H1 (cell line): ENCODE measurements at regions not wholly inside any gene's neighbourhood (a gene's known extent, or its start where the extent isn't known, plus 50 kb on each side); places are given as distances from the start of the nearest gene placed in this dataset.

Experiments
- CTCF ChIA-PET: fragments of 300-600 bp; sonication (Branson Sonifier 250); formaldehyde crosslinking; loops from one replicate; lab custom pipeline; 2021; ENCODE audit not compliant: partially characterized antibody; lab: Charles Lee
- POLR2A ChIA-PET: fragments of 300-600 bp; sonication (Branson Sonifier 250); formaldehyde crosslinking; loops from one replicate; lab custom pipeline; 2021; ENCODE audit warnings: inconsistent platforms; ENCODE audit not compliant: partially characterized antibody; lab: Charles Lee
- DNase-seq, 2 experiments: peaks; one replicate each; pipeline versions ENCODE4 v3.0.0 to v3.0.0-alpha.2; 2010 to 2022; ENCODE audit warnings: low spot score in 2 of 2, low read depth in 1 of 2, mixed read lengths in 1 of 2
- FAIRE-seq: peaks from 2 replicates; lab custom pipeline; 2011; peaks lifted over from hg19 to GRCh38; lab: Jason Lieb, UNC
- H2AFZ ChIP-seq: 2 replicates; pipeline ENCODE4 v1.8.1; 2012; ENCODE audit warnings: low read length, inconsistent platforms
- H2AK5ac ChIP-seq: 2 replicates; pipeline ENCODE4 v1.6.1; 2013; ENCODE audit warnings: low read depth, low read length
- H2BK120ac ChIP-seq: replicated peaks from 2 replicates; pipeline ENCODE3; 2013; ENCODE audit warnings: low read depth, low read length, inconsistent platforms
- H2BK12ac ChIP-seq: 2 replicates; pipeline ENCODE4 v1.6.1; 2013; ENCODE audit warnings: low read depth, low read length
- H2BK15ac ChIP-seq: 2 replicates; pipeline ENCODE4 v1.6.1; 2013; ENCODE audit warnings: low read length
- H2BK20ac ChIP-seq: 2 replicates; pipeline ENCODE4 v1.6.1; 2013; ENCODE audit warnings: low read length
- H2BK5ac ChIP-seq: 2 replicates; pipeline ENCODE4 v1.6.1; 2013; ENCODE audit warnings: low read depth, low read length
- H3K14ac ChIP-seq: 2 replicates; pipeline ENCODE4 v1.6.1; 2013; ENCODE audit warnings: inconsistent platforms; ENCODE audit not compliant: insufficient read length
- H3K18ac ChIP-seq: 2 replicates; pipeline ENCODE4 v1.6.1; 2013; ENCODE audit warnings: low read length; ENCODE audit errors: extremely low read depth
- H3K23ac ChIP-seq: 2 replicates; pipeline ENCODE4 v1.6.1; 2013; ENCODE audit warnings: inconsistent platforms; ENCODE audit not compliant: insufficient read length
- H3K23me2 ChIP-seq: 2 replicates; pipeline ENCODE4 v1.6.1; 2013; ENCODE audit warnings: low read depth, low read length
- H3K27ac ChIP-seq: 2 replicates; pipeline ENCODE4 v1.6.1; 2011; ENCODE audit warnings: low read depth, low read length, inconsistent platforms
- H3K27me3 ChIP-seq, 4 experiments: replicated peaks in 1 of 4; 1 replicate in 1 of 4; 2 replicates in 3 of 4; pipeline versions ENCODE4 v1.6.1 to v1.8.1; 2011 to 2013; ENCODE audit warnings: low read length in 3 of 4, mild to moderate bottlenecking in 3 of 4, inconsistent platforms in 2 of 4, mixed read lengths in 2 of 4, moderate library complexity in 1 of 4; ENCODE audit not compliant: control insufficient read depth in 3 of 4, insufficient read depth in 3 of 4; ENCODE audit errors: extremely low read depth in 1 of 4
- H3K36me3 ChIP-seq, 4 experiments: 2 replicates each; pipeline versions ENCODE4 v1.6.1 to v1.8.1; 2011 to 2013; ENCODE audit warnings: mild to moderate bottlenecking in 4 of 4, low read length in 3 of 4, moderate library complexity in 2 of 4, control low read depth in 1 of 4, inconsistent platforms in 1 of 4; ENCODE audit not compliant: insufficient read depth in 4 of 4, control insufficient read depth in 2 of 4
- H3K4ac ChIP-seq: replicated peaks from 2 replicates; pipeline ENCODE3; 2013; ENCODE audit warnings: low read length, low read depth, mixed read lengths, inconsistent platforms; ENCODE audit not compliant: insufficient read length
- H3K4me1 ChIP-seq, 4 experiments: replicated peaks in 1 of 4; 1 replicate in 1 of 4; 2 replicates in 3 of 4; pipeline versions ENCODE4 v1.6.1 to v1.8.1; 2011 to 2013; ENCODE audit warnings: low read length in 3 of 4, inconsistent platforms in 2 of 4, mixed read lengths in 1 of 4; ENCODE audit not compliant: insufficient read depth in 4 of 4, control insufficient read depth in 3 of 4
- H3K4me2 ChIP-seq, 2 experiments: 2 replicates each; pipeline versions ENCODE4 v1.6.1 to v1.8.1; 2011 to 2013; ENCODE audit warnings: low read depth in 2 of 2, low read length in 2 of 2, control low read depth in 1 of 2, inconsistent platforms in 1 of 2, mild to moderate bottlenecking in 1 of 2; ENCODE audit not compliant: insufficient read depth in 1 of 2
- H3K4me3 ChIP-seq, 4 experiments: fragments of 200-600, 300-600 bp in 1 of 4; sonication (generic), shearing (Covaris generic), sonication (Bioruptor Twin) in 1 of 4; 2 replicates each; pipeline versions ENCODE4 v1.5.1 to v1.8.1; 2011 to 2016; ENCODE audit warnings: low read length in 4 of 4, low read depth in 3 of 4, control low read depth in 2 of 4, inconsistent platforms in 2 of 4, mild to moderate bottlenecking in 2 of 4, mixed read lengths in 1 of 4, moderate library complexity in 1 of 4; ENCODE audit not compliant: insufficient read depth in 2 of 4; ENCODE audit errors: extremely low read depth in 1 of 4
- H3K56ac ChIP-seq: replicated peaks from 2 replicates; pipeline ENCODE3; 2013; ENCODE audit warnings: low read depth, mild to moderate bottlenecking, mixed read lengths, low read length, inconsistent platforms; ENCODE audit not compliant: insufficient read length
- H3K79me1 ChIP-seq: 2 replicates; pipeline ENCODE4 v1.6.1; 2013; ENCODE audit warnings: low read depth, low read length, control low read depth
- H3K79me2 ChIP-seq, 2 experiments: 2 replicates each; pipeline versions ENCODE4 v1.6.1 to v1.8.1; 2012 to 2013; ENCODE audit warnings: low read length in 2 of 2, mild to moderate bottlenecking in 2 of 2, inconsistent platforms in 1 of 2; ENCODE audit not compliant: insufficient read depth in 2 of 2, control insufficient read depth in 1 of 2
- H3K9ac ChIP-seq, 4 experiments: replicated peaks in 1 of 4; 1 replicate in 1 of 4; 2 replicates in 3 of 4; pipeline versions ENCODE4 v1.6.1 to v1.8.1; 2011 to 2013; ENCODE audit warnings: low read depth in 3 of 4, low read length in 3 of 4, control low read depth in 2 of 4, mild to moderate bottlenecking in 2 of 4, moderate library complexity in 2 of 4, inconsistent platforms in 1 of 4; ENCODE audit errors: extremely low read depth in 1 of 4
- H3K9me3 ChIP-seq, 2 experiments: 2 replicates each; pipeline versions ENCODE4 v1.6.1 to v1.8.1; 2012 to 2013; ENCODE audit warnings: mild to moderate bottlenecking in 2 of 2, moderate library complexity in 2 of 2, control low read depth in 1 of 2, inconsistent platforms in 1 of 2, low read depth in 1 of 2, low read length in 1 of 2, mixed read lengths in 1 of 2; ENCODE audit not compliant: insufficient read depth in 2 of 2
- H4K20me1 ChIP-seq, 2 experiments: replicated peaks in 1 of 2; 2 replicates each; pipeline versions ENCODE3 to v1.8.1; 2011 to 2013; ENCODE audit warnings: inconsistent platforms in 2 of 2, low read length in 2 of 2, mild to moderate bottlenecking in 1 of 2; ENCODE audit not compliant: insufficient read depth in 2 of 2, control insufficient read depth in 1 of 2
- H4K5ac ChIP-seq: 2 replicates; pipeline ENCODE4 v1.6.1; 2013; ENCODE audit warnings: low read length, low read depth, mixed read lengths, inconsistent platforms; ENCODE audit not compliant: insufficient read length
- H4K8ac ChIP-seq: 2 replicates; pipeline ENCODE4 v1.8.0; 2013; ENCODE audit warnings: mild to moderate bottlenecking, moderate library complexity, low read length, inconsistent platforms; ENCODE audit not compliant: insufficient read depth; ENCODE audit errors: extremely low read depth
- H4K91ac ChIP-seq: replicated peaks from 2 replicates; pipeline ENCODE3; 2013; ENCODE audit warnings: low read length, mixed read lengths, inconsistent platforms; ENCODE audit not compliant: insufficient read length
- TEAD4 ChIP-seq: IDR thresholded peaks from 2 replicates; pipeline ENCODE4 v1.6.1; 2012; ENCODE audit warnings: low read depth, low read length, inconsistent platforms, mixed read lengths
- WGBS, 2 experiments: shearing (Covaris generic) in 1 of 2; methylation state at CpG; one replicate each; pipeline versions ENCODE4 v1.1.6 to v1.1.7; 2013 to 2015; ENCODE audit warnings: low lambda C conversion rate in 2 of 2, mixed read lengths in 2 of 2, inconsistent platforms in 1 of 2, low coverage in 1 of 2, missing lambda C conversion rate in 1 of 2; ENCODE audit not compliant: insufficient replicate concordance in 2 of 2, insufficient coverage in 1 of 2, insufficient read length in 1 of 2; ENCODE audit errors: extremely low coverage in 1 of 2, missing lambda C conversion rate in 1 of 2; 5-methylcytosine and 5-hydroxymethylcytosine counted together

DNA sequence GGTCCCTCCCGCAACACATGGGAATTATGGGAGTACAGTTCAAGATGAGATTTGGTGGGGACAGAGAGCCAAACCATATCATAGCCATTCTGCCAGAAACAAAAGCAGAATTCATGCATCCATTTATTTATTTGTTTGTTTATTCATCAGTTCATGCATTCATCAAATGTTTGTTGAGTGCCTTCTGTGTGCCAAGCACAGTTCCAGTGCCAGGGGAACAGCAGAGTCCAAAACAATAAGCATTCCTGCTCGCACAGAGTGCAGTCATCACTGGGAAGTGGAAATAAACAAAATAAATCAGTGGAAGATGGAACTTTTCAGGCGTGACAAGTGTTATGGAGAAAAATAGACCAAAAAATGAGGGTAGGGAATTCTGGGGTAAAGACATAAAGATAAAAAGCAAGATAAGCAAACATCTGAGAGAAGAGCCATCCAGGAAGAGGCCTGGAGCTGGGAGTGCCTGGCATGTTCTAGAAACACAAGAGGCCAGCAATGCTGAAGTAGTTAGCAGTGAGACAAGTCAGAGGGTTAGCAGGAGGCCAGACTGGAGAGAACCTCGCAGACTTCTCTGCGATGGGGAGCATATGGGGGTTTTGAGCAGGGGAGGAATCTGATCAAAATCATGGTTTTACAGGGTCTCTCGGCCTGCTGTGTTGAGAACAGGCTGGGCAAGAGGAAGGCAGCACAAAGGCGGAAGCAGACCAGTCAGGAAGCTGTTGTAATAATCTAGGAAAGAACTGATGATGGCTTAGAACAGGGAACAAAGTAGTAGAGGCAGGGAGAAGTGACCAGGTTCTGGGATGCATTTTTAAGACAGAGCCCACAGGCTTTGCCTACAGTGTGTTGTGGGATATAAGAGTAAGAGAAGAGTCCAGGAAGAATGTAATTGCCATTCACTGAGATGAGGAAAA, 113.2 kb downstream of the GLUL start:
- POLR2A ChIA-PET = no interaction called here
- H2BK5ac ChIP-seq = no peak overlapping the region
- H3K36me3 ChIP-seq = no peaks in the 10 kb centered on the region
- H2AK5ac ChIP-seq = no peak overlapping the region
- H3K27ac ChIP-seq = no peak overlapping the region
- H3K4me2 ChIP-seq = no peak overlapping the region
- no peak overlapping the region for H3K9ac ChIP-seq
- no peak overlapping the region for H3K18ac ChIP-seq
- no peak overlapping the region for H2BK120ac ChIP-seq
- CTCF ChIA-PET = interaction anchor here (1.0 kb wide), 1 partner anchor 74 kb away, joined by 3 read pairs; no protein-coding TSS in a partner anchor
- peaks cover 0 to 1% (median 0%) of the 10 kb centered on the region in 4 experiments; a peak in 1 of 7 replicates for H3K27me3 ChIP-seq
- H3K4me1 ChIP-seq = peaks cover 2 to 5% (median 3%) of the 10 kb centered on the region in 4 experiments; a peak in 5 of 7 replicates
- no peak overlapping the region for H2BK20ac ChIP-seq
- no peak overlapping the region for H4K5ac ChIP-seq
- 95% methylated on average over 7 of the region's 7 CpGs; no CpG with 5 or more reads in 1 of the 2 experiments for WGBS, 2 experiments
- no peak overlapping the region for H3K4me3 ChIP-seq
- H3K23me2 ChIP-seq = no peaks in the 10 kb centered on the region
- no peak overlapping the region for H2BK12ac ChIP-seq
- no peak overlapping the region for H3K4ac ChIP-seq
- H3K23ac ChIP-seq = no peak overlapping the region
- DNase-seq (no peak), FAIRE-seq (no peak)
- H2AFZ ChIP-seq = no peak overlapping the region
- H4K91ac ChIP-seq = no peak overlapping the region
- no peaks in the 10 kb centered on the region for H3K9me3 ChIP-seq
- no peaks in the 10 kb centered on the region for H3K79me1 ChIP-seq
- H3K56ac ChIP-seq = no peak overlapping the region
- H3K79me2 ChIP-seq = no peaks in the 10 kb centered on the region
- H2BK15ac ChIP-seq = no peak overlapping the region
- no peak overlapping the region for H3K14ac ChIP-seq
- H4K8ac ChIP-seq = no peak overlapping the region
- no peaks in the 10 kb centered on the region for H4K20me1 ChIP-seq
- no peak for TF ChIP-seq TEAD4
